A549 (cell line): ENCODE measurements at regions not wholly inside any gene's neighbourhood (a gene's known extent, or its start where the extent isn't known, plus 50 kb on each side); places are given as distances from the start of the nearest gene placed in this dataset.

Experiments used
- CBX2 ChIP-seq: fragments of 200-600 bp; sonication (generic); IDR thresholded peaks from 2 replicates; pipeline ENCODE4 v1.6.1; 2016; ENCODE audit warnings: low read depth, mild to moderate bottlenecking, borderline replicate concordance
- CTCF ChIP-seq: fragments of >200 bp; sonication (Bioruptor Twin); formaldehyde crosslinking; IDR thresholded peaks from 3 replicates; pipeline ENCODE4 v1.5.1; 2016
- PBX3 ChIP-seq: IDR thresholded peaks from 2 replicates; pipeline ENCODE4 v1.6.1; 2012
- POLR2A ChIP-seq: IDR thresholded peaks from 2 replicates; pipeline ENCODE4 v1.6.1; 2012; ENCODE audit warnings: mild to moderate bottlenecking, low read length
- REST ChIP-seq: fragments of 200-600 bp; sonication (generic); IDR thresholded peaks from 2 replicates; pipeline ENCODE4 v1.6.1; 2016; ENCODE audit warnings: antibody characterized with exemption, mild to moderate bottlenecking, moderate library complexity
- USF2 ChIP-seq: fragments of 450-650 bp; IDR thresholded peaks from 2 replicates; pipeline ENCODE4 v1.6.1; 2014; ENCODE audit warnings: antibody characterized with exemption

- TF ChIP-seq CBX2 (no peak), CTCF (no peak), REST (no peak), POLR2A (no peak), PBX3 (no peak), USF2 (no peak)
Measured at GRCh38 chr14:98748966-98749365, 523.0 kb downstream of the BCL11B start.
